H9 (cell line): ENCODE measurements at regions not wholly inside any gene's neighbourhood (a gene's known extent, or its start where the extent isn't known, plus 50 kb on each side); places are given as distances from the start of the nearest gene placed in this dataset.

Experiments
- DNase-seq: peaks from one replicate; pipeline ENCODE4 v3.0.0-alpha.2; 2017
- H2AFZ ChIP-seq: one replicate; pipeline ENCODE4 v1.6.1; 2013; ENCODE audit warnings: mild to moderate bottlenecking, low read length, control low read depth, moderate library complexity
- H2AK5ac ChIP-seq: 2 replicates; pipeline ENCODE4 v1.6.1; 2013; ENCODE audit warnings: low read length, control low read depth, mixed read lengths; ENCODE audit not compliant: insufficient read length
- H2BK120ac ChIP-seq: one replicate; pipeline ENCODE4 v1.6.1; 2013; ENCODE audit warnings: low read depth, mild to moderate bottlenecking, low read length, control low read depth, inconsistent platforms; ENCODE audit not compliant: poor library complexity, severe bottlenecking
- H2BK12ac ChIP-seq: 2 replicates; pipeline ENCODE4 v1.6.1; 2013; ENCODE audit warnings: low read length, control low read depth, mixed read lengths, low read depth; ENCODE audit not compliant: insufficient read length
- H2BK15ac ChIP-seq: 2 replicates; pipeline ENCODE4 v1.6.1; 2013; ENCODE audit warnings: low read depth, low read length, control low read depth
- H2BK20ac ChIP-seq: one replicate; pipeline ENCODE4 v1.6.1; 2013; ENCODE audit warnings: low read depth, mild to moderate bottlenecking, low read length, control low read depth, inconsistent platforms; ENCODE audit not compliant: poor library complexity, severe bottlenecking
- H2BK5ac ChIP-seq: 2 replicates; pipeline ENCODE4 v1.6.1; 2013; ENCODE audit warnings: low read length, control low read depth, mixed read lengths; ENCODE audit not compliant: insufficient read length
- H3K14ac ChIP-seq: 2 replicates; pipeline ENCODE4 v1.6.1; 2013; ENCODE audit warnings: low read length, control low read depth; ENCODE audit not compliant: insufficient read depth
- H3K18ac ChIP-seq: 2 replicates; pipeline ENCODE4 v1.6.1; 2013; ENCODE audit warnings: low read depth, mild to moderate bottlenecking, mixed read lengths, low read length, control low read depth; ENCODE audit not compliant: insufficient read length
- H3K23ac ChIP-seq: 2 replicates; pipeline ENCODE4 v1.6.1; 2013; ENCODE audit warnings: low read length, control low read depth, mixed read lengths, low read depth; ENCODE audit not compliant: insufficient read length
- H3K23me2 ChIP-seq: 2 replicates; pipeline ENCODE4 v1.6.1; 2013; ENCODE audit warnings: low read depth, mild to moderate bottlenecking, mixed read lengths, low read length, control low read depth; ENCODE audit not compliant: insufficient read length, poor library complexity, severe bottlenecking
- H3K27ac ChIP-seq: 2 replicates; pipeline ENCODE4 v1.5.1; 2013; ENCODE audit warnings: low read length, control low read depth, mixed read lengths, low read depth; ENCODE audit not compliant: insufficient read length
- H3K27me3 ChIP-seq: 2 replicates; pipeline ENCODE4 v1.6.1; 2013; ENCODE audit warnings: low read length, control low read depth, inconsistent platforms; ENCODE audit not compliant: insufficient read depth
- H3K4ac ChIP-seq: 2 replicates; pipeline ENCODE4 v1.6.1; 2013; ENCODE audit warnings: low read depth, mild to moderate bottlenecking, control low read depth, inconsistent platforms, low read length, moderate library complexity
- H3K4me1 ChIP-seq: 2 replicates; pipeline ENCODE4 v1.6.1; 2013; ENCODE audit warnings: low read length, control low read depth, inconsistent platforms; ENCODE audit not compliant: insufficient read depth
- H3K4me2 ChIP-seq: 2 replicates; pipeline ENCODE4 v1.6.1; 2013; ENCODE audit warnings: low read length, control low read depth, mixed read lengths; ENCODE audit not compliant: insufficient read length, insufficient read depth
- H3K56ac ChIP-seq: 2 replicates; pipeline ENCODE4 v1.6.1; 2013; ENCODE audit warnings: low read depth, mild to moderate bottlenecking, mixed read lengths, low read length, control low read depth; ENCODE audit not compliant: insufficient read length
- H3K79me1 ChIP-seq: 2 replicates; pipeline ENCODE4 v1.6.1; 2013; ENCODE audit warnings: low read depth, mild to moderate bottlenecking, moderate library complexity, low read length, control low read depth, inconsistent platforms; ENCODE audit not compliant: insufficient read depth, poor library complexity, severe bottlenecking
- H3K79me2 ChIP-seq: 2 replicates; pipeline ENCODE4 v1.6.1; 2013; ENCODE audit warnings: low read length, control low read depth, inconsistent platforms; ENCODE audit not compliant: insufficient read depth
- H3K9ac ChIP-seq: 2 replicates; pipeline ENCODE4 v1.6.1; 2013; ENCODE audit warnings: low read length, control low read depth, mixed read lengths; ENCODE audit not compliant: insufficient read length; ENCODE audit errors: extremely low read depth
- H3K9me3 ChIP-seq: one replicate; pipeline ENCODE4 v1.6.1; 2013; ENCODE audit warnings: low read depth, low read length, inconsistent platforms; ENCODE audit not compliant: control insufficient read depth
- H3T11ph ChIP-seq: one replicate; pipeline ENCODE4 v1.6.1; 2013; ENCODE audit warnings: mild to moderate bottlenecking, low read length, control low read depth, inconsistent platforms
- H4K20me1 ChIP-seq: one replicate; pipeline ENCODE4 v1.6.1; 2013; ENCODE audit not compliant: control insufficient read depth, insufficient read length, insufficient read depth
- H4K5ac ChIP-seq: 2 replicates; pipeline ENCODE4 v1.6.1; 2013; ENCODE audit warnings: low read depth, mild to moderate bottlenecking, mixed read lengths, low read length, control low read depth; ENCODE audit not compliant: insufficient read length
- H4K8ac ChIP-seq: replicated peaks from 2 replicates; pipeline ENCODE4 v1.6.1; 2013; ENCODE audit warnings: low read length, control low read depth, mixed read lengths, low read depth; ENCODE audit not compliant: insufficient read length
- H4K91ac ChIP-seq: 2 replicates; pipeline ENCODE4 v1.6.1; 2013; ENCODE audit warnings: low read depth, mild to moderate bottlenecking, moderate library complexity, mixed read lengths, low read length, control low read depth; ENCODE audit not compliant: insufficient read length
- H3K27ac Mint-ChIP-seq, 3 experiments: 2 replicates in 2 of 3; 3 replicates in 1 of 3; pipeline ENCODE4 v1.8.0; 2020 to 2021; ENCODE audit warnings: mixed read lengths in 3 of 3, mild to moderate bottlenecking in 1 of 3, moderate library complexity in 1 of 3
- H3K27me3 Mint-ChIP-seq: 2 replicates; pipeline ENCODE4 v1.8.0; 2021; ENCODE audit warnings: low read depth, mild to moderate bottlenecking, moderate library complexity, mixed read lengths
- H3K36me3 Mint-ChIP-seq, 3 experiments: 2 replicates in 2 of 3; 3 replicates in 1 of 3; pipeline ENCODE4 v1.8.0; 2020 to 2021; ENCODE audit warnings: low read depth in 3 of 3, mixed read lengths in 3 of 3; ENCODE audit not compliant: insufficient read depth in 1 of 3
- H3K4me1 Mint-ChIP-seq, 2 experiments: 2 replicates each; pipeline ENCODE4 v1.8.0; 2020; ENCODE audit warnings: mixed read lengths in 2 of 2
- H3K4me3 Mint-ChIP-seq, 2 experiments: 2 replicates in 1 of 2; 3 replicates in 1 of 2; pipeline ENCODE4 v1.8.0; 2020 to 2021; ENCODE audit warnings: mild to moderate bottlenecking in 2 of 2, mixed read lengths in 2 of 2, moderate library complexity in 1 of 2
- H3K9me3 Mint-ChIP-seq, 2 experiments: 2 replicates in 1 of 2; 3 replicates in 1 of 2; pipeline ENCODE4 v1.8.0; 2020; ENCODE audit warnings: mild to moderate bottlenecking in 2 of 2, mixed read lengths in 2 of 2, moderate library complexity in 1 of 2
- WGBS: extraction: QIAGEN DNeasy Blood & Tissue Kit; methylation state at CpG from one replicate; pipeline ENCODE4 v1.1.7; 2013; ENCODE audit warnings: missing lambda C conversion rate, low lambda C conversion rate, mixed read lengths; ENCODE audit not compliant: insufficient read length; ENCODE audit errors: extremely low coverage; 5-methylcytosine and 5-hydroxymethylcytosine counted together
- TF ChIP-seq, protein P1 (sequence below): fragments of 200-600 bp; sonication (generic); conservative IDR thresholded peaks from 3 replicates; pipeline ENCODE4 v1.8.0; 2021; ENCODE audit warnings: antibody characterized with exemption, mild to moderate bottlenecking

- Histone ChIP-seq H3K23me2 (no peaks in the 10 kb centered on the region), H3K79me1 (no peaks in the 10 kb centered on the region), H2BK5ac (no peak overlapping the region), H3K9me3 (no peaks in the 10 kb centered on the region), H3K14ac (no peak overlapping the region), H4K8ac (no peak overlapping the region), H4K20me1 (no peaks in the 10 kb centered on the region), H2BK15ac (no peak overlapping the region), H3K4me2 (no peak overlapping the region), H3T11ph (no peak overlapping the region), H3K56ac (no peak overlapping the region), H3K4me1 (no peaks in the 10 kb centered on the region), H3K79me2 (no peaks in the 10 kb centered on the region), H3K18ac (no peak overlapping the region), H2BK120ac (no peak overlapping the region), H4K91ac (no peak overlapping the region), H3K27me3 (no peaks in the 10 kb centered on the region), H3K27ac (no peak overlapping the region), H3K9ac (no peak overlapping the region), H2AK5ac (no peak overlapping the region), H3K4ac (no peak overlapping the region), H2AFZ (no peak overlapping the region), H3K23ac (no peak overlapping the region), H2BK12ac (no peak overlapping the region), H2BK20ac (no peak overlapping the region), H4K5ac (no peak overlapping the region)
- Mint-ChIP-seq H3K4me1 (peaks cover 10 to 15% of the 10 kb centered on the region in 2 experiments), H3K4me3 (no peak overlapping the region), H3K9me3 (peaks cover 21 to 26% of the 10 kb centered on the region in 2 experiments), H3K27me3 (peaks cover 4% of the 10 kb centered on the region), H3K36me3 (peaks cover 0 to 17% (median 6%) of the 10 kb centered on the region in 3 experiments; a peak in 5 of 7 replicates), H3K27ac (no peak overlapping the region)
- TF ChIP-seq, protein P1, sequence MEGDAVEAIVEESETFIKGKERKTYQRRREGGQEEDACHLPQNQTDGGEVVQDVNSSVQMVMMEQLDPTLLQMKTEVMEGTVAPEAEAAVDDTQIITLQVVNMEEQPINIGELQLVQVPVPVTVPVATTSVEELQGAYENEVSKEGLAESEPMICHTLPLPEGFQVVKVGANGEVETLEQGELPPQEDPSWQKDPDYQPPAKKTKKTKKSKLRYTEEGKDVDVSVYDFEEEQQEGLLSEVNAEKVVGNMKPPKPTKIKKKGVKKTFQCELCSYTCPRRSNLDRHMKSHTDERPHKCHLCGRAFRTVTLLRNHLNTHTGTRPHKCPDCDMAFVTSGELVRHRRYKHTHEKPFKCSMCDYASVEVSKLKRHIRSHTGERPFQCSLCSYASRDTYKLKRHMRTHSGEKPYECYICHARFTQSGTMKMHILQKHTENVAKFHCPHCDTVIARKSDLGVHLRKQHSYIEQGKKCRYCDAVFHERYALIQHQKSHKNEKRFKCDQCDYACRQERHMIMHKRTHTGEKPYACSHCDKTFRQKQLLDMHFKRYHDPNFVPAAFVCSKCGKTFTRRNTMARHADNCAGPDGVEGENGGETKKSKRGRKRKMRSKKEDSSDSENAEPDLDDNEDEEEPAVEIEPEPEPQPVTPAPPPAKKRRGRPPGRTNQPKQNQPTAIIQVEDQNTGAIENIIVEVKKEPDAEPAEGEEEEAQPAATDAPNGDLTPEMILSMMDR: no peak
- no peak for DNase-seq
- no CpG with 5 or more reads among the region's 1 CpG for WGBS
Observed at GRCh38 chr1:229819091-229819490, 193.0 kb downstream of the URB2 start.
